Gastrocnemius medialis (tissue), 4 donors: ENCODE measurements at regions not wholly inside any gene's neighbourhood (a gene's known extent, or its start where the extent isn't known, plus 50 kb on each side); places are given as distances from the start of the nearest gene placed in this dataset.

Source experiments
- ATAC-seq, 2 donors: fragments of 150-250 bp; one replicate each; pipeline ENCODE4 v1.9.1; 2016
- DNase-seq, 2 donors: peaks; one replicate each; pipeline ENCODE4 v3.0.0-alpha.2; 2019
- H3K27ac ChIP-seq, 4 donors: fragments of 200-600 bp; sonication (generic); 1 replicate in 1 of 4; 2 replicates in 3 of 4; pipeline ENCODE4 v1.5.1; 2016 to 2018; ENCODE audit warnings: mild to moderate bottlenecking in 2 of 4, moderate library complexity in 1 of 4
- H3K27me3 ChIP-seq, 3 donors: fragments of 200-600 bp; sonication (generic) in 2 of 3; 1 replicate in 1 of 3; 2 replicates in 2 of 3; pipeline versions ENCODE4 v1.5.1 to v1.6.0; 2016 to 2019; ENCODE audit warnings: mild to moderate bottlenecking in 1 of 3, moderate library complexity in 1 of 3
- H3K36me3 ChIP-seq, 2 donors: fragments of 200-600 bp; sonication (generic) in 1 of 2; one replicate each; pipeline ENCODE4 v1.5.1; 2017 to 2018
- H3K4me1 ChIP-seq, 2 donors: fragments of 200-600 bp; sonication (generic) in 1 of 2; one replicate each; pipeline ENCODE4 v1.5.1; 2016 to 2017; ENCODE audit warnings: mild to moderate bottlenecking in 2 of 2
- H3K4me3 ChIP-seq, 4 donors: fragments of 200-600 bp; sonication (generic) in 3 of 4; 1 replicate in 1 of 4; 2 replicates in 3 of 4; pipeline ENCODE4 v1.5.1; 2016 to 2019; ENCODE audit warnings: mild to moderate bottlenecking in 2 of 4
- H3K9me3 ChIP-seq, 3 donors: fragments of 200-600 bp; sonication (generic) in 2 of 3; 1 replicate in 1 of 3; 2 replicates in 2 of 3; pipeline ENCODE4 v1.5.1; 2016 to 2019
- POLR2A ChIP-seq, 2 donors: fragments of 450-650 bp; IDR thresholded peaks; one replicate each; pipeline ENCODE4 v1.6.1; 2017; ENCODE audit warnings: antibody characterized with exemption in 2 of 2, mild to moderate bottlenecking in 2 of 2, moderate library complexity in 2 of 2
- in situ Hi-C, 4 donors: fragments of 200-750 bp; cut with MboI; loops; one replicate each; pipeline versions ENCODE4 v1.15.0 to v1.8.0; 2017; ENCODE audit warnings: low sequenced_read_pairs in 4 of 4
- intact Hi-C: fragments of 100-400 bp; cut with DNase I; formaldehyde crosslinking; loops from one replicate; pipeline ENCODE4 v1.15.1; 2023; ENCODE audit warnings: low total_unique reads
- TF ChIP-seq, protein P1 (sequence below), 5 experiments: fragments of 450-650 bp in 3 of 5; fragments of 200-600 bp in 2 of 5; sonication (generic) in 2 of 5; IDR thresholded peaks in 4 of 5; conservative IDR thresholded peaks in 1 of 5; 1 replicate in 4 of 5; 2 replicates in 1 of 5; pipeline ENCODE4 v1.5.1; 2016 to 2019; ENCODE audit warnings: antibody characterized with exemption in 5 of 5, mild to moderate bottlenecking in 3 of 5, moderate library complexity in 3 of 5

DNA sequence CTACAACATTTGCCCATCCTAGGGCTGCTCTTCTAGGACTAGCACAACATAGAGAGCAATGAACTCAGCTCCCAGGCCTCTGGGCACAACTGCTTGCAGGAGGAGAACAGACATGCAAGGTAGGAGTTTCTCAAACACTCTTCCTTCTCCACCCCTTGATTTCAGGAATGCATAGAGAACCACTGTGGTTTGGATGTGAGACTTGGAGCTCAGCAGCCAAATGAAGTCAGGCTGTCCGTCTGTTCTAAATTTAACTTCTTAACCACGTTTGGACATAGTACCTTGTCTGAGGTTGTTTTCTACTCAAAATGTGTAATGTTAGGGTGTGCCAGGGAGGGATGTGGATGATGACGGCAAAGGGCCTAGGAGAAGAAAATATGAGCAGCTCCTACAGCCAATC is 515.1 kb upstream of the TNC start:
- no peak overlapping the region for H3K4me3 ChIP-seq
- H3K4me1 ChIP-seq, result no peaks in the 10 kb centered on the region
- no peaks in the 10 kb centered on the region for H3K9me3 ChIP-seq
- TF ChIP-seq, protein P1, sequence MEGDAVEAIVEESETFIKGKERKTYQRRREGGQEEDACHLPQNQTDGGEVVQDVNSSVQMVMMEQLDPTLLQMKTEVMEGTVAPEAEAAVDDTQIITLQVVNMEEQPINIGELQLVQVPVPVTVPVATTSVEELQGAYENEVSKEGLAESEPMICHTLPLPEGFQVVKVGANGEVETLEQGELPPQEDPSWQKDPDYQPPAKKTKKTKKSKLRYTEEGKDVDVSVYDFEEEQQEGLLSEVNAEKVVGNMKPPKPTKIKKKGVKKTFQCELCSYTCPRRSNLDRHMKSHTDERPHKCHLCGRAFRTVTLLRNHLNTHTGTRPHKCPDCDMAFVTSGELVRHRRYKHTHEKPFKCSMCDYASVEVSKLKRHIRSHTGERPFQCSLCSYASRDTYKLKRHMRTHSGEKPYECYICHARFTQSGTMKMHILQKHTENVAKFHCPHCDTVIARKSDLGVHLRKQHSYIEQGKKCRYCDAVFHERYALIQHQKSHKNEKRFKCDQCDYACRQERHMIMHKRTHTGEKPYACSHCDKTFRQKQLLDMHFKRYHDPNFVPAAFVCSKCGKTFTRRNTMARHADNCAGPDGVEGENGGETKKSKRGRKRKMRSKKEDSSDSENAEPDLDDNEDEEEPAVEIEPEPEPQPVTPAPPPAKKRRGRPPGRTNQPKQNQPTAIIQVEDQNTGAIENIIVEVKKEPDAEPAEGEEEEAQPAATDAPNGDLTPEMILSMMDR (IDR thresholded peaks at IDR 0.05 in 4 of 5, conservative IDR thresholded peaks at IDR 0.05 in 1 of 5), result no peak
- no peak for TF ChIP-seq POLR2A (IDR thresholded peaks at IDR 0.05)
- no peaks in the 10 kb centered on the region for H3K36me3 ChIP-seq
- DNase-seq (no peak), ATAC-seq (no peak)
- no peak overlapping the region for H3K27ac ChIP-seq
- no peaks in the 10 kb centered on the region for H3K27me3 ChIP-seq
- intact Hi-C loops (no loop called here), in situ Hi-C loops (no loop called here)

DNA sequence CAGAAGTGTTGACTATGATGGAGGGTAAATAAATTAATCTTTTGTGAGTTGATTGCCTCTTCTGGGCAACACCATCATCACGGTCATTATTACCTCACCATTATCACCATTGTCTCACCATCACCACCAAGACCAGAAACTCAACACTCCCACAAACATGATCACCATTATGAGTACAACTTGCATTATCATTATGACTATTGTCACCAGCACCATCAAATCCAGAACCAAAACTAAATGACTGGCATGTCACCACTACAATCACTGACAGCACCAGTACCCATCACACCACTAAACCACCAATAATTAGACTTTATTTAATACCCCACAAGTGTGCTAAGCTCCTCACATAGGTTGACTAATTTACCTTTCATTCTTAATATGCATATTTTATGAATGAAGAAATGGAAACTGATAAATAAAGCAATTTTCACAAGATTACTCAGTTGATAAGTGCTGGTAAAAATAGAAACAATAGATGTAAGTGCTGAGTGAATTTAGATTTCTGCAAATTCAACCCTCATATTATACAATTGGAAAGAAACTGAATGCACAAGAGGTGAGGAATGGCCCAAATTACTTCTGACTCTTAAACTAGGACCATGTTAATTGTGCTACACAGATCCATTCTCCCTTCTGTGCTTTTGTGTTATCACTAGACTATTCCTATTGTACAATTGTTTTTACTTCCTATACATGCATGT is 517.8 kb upstream of the PAPPA start:
- Histone ChIP-seq H3K4me3 (no peak overlapping the region), H3K9me3 (no peaks in the 10 kb centered on the region), H3K4me1 (no peaks in the 10 kb centered on the region), H3K27ac (no peak overlapping the region), H3K27me3 (no peaks in the 10 kb centered on the region), H3K36me3 (no peaks in the 10 kb centered on the region)
- TF ChIP-seq, protein P1 (IDR thresholded peaks at IDR 0.05 in 4 of 5, conservative IDR thresholded peaks at IDR 0.05 in 1 of 5), result no peak
- DNase-seq (no peak), ATAC-seq (no peak)
- intact Hi-C loops (no loop called here), in situ Hi-C loops (no loop called here)

DNA sequence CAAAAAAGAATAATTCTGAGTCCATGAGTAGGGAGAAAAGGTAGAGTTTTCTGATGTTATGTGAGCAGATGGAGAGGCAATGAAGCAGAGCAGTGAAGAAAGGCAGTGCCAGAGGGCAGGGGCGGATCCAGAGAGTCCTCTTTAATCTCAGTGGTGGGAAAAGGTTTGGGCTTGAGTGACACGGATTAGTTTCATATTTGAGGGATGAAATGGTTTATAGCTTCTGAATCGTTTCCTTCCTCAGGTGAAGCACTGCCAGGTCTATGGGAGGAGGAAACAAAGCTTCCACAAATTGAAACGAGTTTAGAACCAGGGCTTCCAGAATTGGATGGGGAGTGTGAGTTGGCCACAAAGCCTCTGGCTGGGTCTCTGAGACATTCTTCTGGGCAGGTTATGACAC is 517.0 kb upstream of the PAPPA start:
- in situ Hi-C loops, result no loop called here
- H3K27me3 ChIP-seq, result no peaks in the 10 kb centered on the region
- DNase-seq, result no peak

DNA sequence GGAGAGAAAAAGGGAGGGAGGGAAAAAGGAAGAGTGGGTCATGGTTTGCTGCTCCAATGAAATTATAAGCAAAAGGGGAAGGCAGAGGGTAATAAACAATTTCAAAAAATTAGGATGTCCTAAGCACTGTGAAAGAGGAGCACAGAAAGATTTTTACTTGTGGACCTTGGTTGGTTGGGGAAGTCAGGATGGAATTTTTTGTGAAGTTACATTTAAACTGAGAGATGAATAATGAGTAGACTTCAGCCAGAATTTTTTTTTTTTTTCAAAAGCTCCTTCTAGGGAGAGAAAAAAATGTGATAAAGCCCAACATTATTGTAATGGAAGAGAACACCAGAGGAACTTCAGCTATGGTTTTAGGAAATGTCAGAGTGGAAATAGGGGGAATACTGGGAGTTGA is 515.9 kb upstream of the PAPPA start:
- H3K27ac ChIP-seq, result no peak overlapping the region
- no peaks in the 10 kb centered on the region for H3K27me3 ChIP-seq
- DNase-seq, result no peak
- H3K4me3 ChIP-seq, result no peak overlapping the region
- TF ChIP-seq, protein P1 (IDR thresholded peaks at IDR 0.05 in 4 of 5, conservative IDR thresholded peaks at IDR 0.05 in 1 of 5), result no peak
- TF ChIP-seq POLR2A (IDR thresholded peaks at IDR 0.05), result no peak
- H3K4me1 ChIP-seq, result no peaks in the 10 kb centered on the region
- no peaks in the 10 kb centered on the region for H3K9me3 ChIP-seq
- in situ Hi-C loops, result no loop called here
- no peaks in the 10 kb centered on the region for H3K36me3 ChIP-seq
- intact Hi-C loops, result no loop called here
- ATAC-seq, result no peak

More for the DNA sequence above, 517.0 kb upstream of the PAPPA start:
- no peaks in the 10 kb centered on the region for H3K4me1 ChIP-seq
- H3K27ac ChIP-seq, result no peak overlapping the region
- ATAC-seq, result no peak
- intact Hi-C loops, result no loop called here
- H3K9me3 ChIP-seq, result no peaks in the 10 kb centered on the region
- H3K36me3 ChIP-seq, result no peaks in the 10 kb centered on the region
- TF ChIP-seq, protein P1 (IDR thresholded peaks at IDR 0.05 in 4 of 5, conservative IDR thresholded peaks at IDR 0.05 in 1 of 5), result no peak
- no peak for TF ChIP-seq POLR2A (IDR thresholded peaks at IDR 0.05)
- H3K4me3 ChIP-seq, result no peak overlapping the region

DNA sequence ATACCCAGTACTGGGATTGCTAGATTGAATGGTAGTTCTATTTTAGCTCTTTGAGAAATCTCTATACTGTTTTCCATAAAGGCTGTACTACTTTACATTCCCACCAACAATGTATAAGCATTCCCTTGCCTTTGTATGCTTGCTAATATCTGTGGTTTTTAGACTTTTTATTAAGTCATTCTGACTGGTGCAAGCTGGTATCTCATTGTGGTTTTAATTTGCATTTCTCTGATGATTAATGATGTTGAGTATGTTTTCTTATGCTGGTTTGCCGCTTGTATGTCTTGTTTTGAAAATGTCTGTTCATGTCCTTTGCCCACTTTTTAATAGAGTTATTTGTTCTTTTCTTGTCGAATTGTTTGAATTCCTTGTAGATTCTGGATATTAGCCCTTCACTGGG is 512.7 kb upstream of the PAPPA start:
- Histone ChIP-seq H3K27me3 (no peaks in the 10 kb centered on the region), H3K9me3 (no peaks in the 10 kb centered on the region), H3K4me3 (no peak overlapping the region), H3K4me1 (no peaks in the 10 kb centered on the region), H3K27ac (no peak overlapping the region), H3K36me3 (no peaks in the 10 kb centered on the region)
- no peak for DNase-seq
- ATAC-seq, result no peak
- intact Hi-C loops (no loop called here), in situ Hi-C loops (no loop called here)
- no peak for TF ChIP-seq POLR2A (IDR thresholded peaks at IDR 0.05)
- TF ChIP-seq, protein P1 (IDR thresholded peaks at IDR 0.05 in 4 of 5, conservative IDR thresholded peaks at IDR 0.05 in 1 of 5), result no peak
